SK-N-SH treated with all-trans-retinoic acid at 6 μM for 48 hours (cell line): ENCODE measurements at regions not wholly inside any gene's neighbourhood (a gene's known extent, or its start where the extent isn't known, plus 50 kb on each side); places are given as distances from the start of the nearest gene placed in this dataset.

ENCODE experiments used
- ATAC-seq: fragments of 200-7000 bp; cut with Tn5 transposase; 3 replicates; pipeline ENCODE4 v1.9.1; 2020; ENCODE audit warnings: mild to moderate bottlenecking, moderate library complexity
- ARNTL ChIP-seq: fragments of 450-650 bp; formaldehyde crosslinking; IDR thresholded peaks from 2 replicates; pipeline ENCODE4 v1.5.0; 2020; ENCODE audit warnings: low read depth, mild to moderate bottlenecking, moderate library complexity, borderline replicate concordance
- BACH2 ChIP-seq: fragments of 250-450 bp; sonication (Bioruptor Pico); IDR thresholded peaks from 2 replicates; pipeline ENCODE4 v1.9.0; 2021; ENCODE audit warnings: mild to moderate bottlenecking, borderline replicate concordance
- CSDC2 ChIP-seq: fragments of 250-450 bp; sonication (Bioruptor Pico); IDR thresholded peaks from 2 replicates; pipeline ENCODE4 v1.5.0; 2020; ENCODE audit warnings: mild to moderate bottlenecking, moderate library complexity
- ESRRG ChIP-seq: fragments of 250-450 bp; sonication (Bioruptor Pico); IDR thresholded peaks from 2 replicates; pipeline ENCODE4 v1.6.1; 2021; ENCODE audit warnings: mild to moderate bottlenecking
- GLIS3 ChIP-seq: fragments of 250-450 bp; sonication (Bioruptor Pico); IDR thresholded peaks from 2 replicates; pipeline ENCODE4 v1.5.0; 2020; ENCODE audit warnings: mild to moderate bottlenecking, moderate library complexity
- ISL1 ChIP-seq: fragments of 250-450 bp; sonication (Bioruptor Pico); IDR thresholded peaks from 2 replicates; pipeline ENCODE4 v2.1.2; 2022; ENCODE audit warnings: mild to moderate bottlenecking, moderate library complexity
- OSR1 ChIP-seq: fragments of 250-450 bp; sonication (Bioruptor Pico); IDR thresholded peaks from 2 replicates; pipeline ENCODE4 v1.8.0; 2022; ENCODE audit warnings: moderate library complexity, mild to moderate bottlenecking, inconsistent platforms
- PPARA ChIP-seq: fragments of 250-450 bp; sonication (Bioruptor Pico); IDR thresholded peaks from 2 replicates; pipeline ENCODE4 v1.5.0; 2020; ENCODE audit warnings: mild to moderate bottlenecking, borderline replicate concordance
- RARB ChIP-seq: fragments of 250-450 bp; sonication (Bioruptor Pico); IDR thresholded peaks from 2 replicates; pipeline ENCODE4 v1.8.0; 2021; ENCODE audit warnings: mild to moderate bottlenecking, moderate library complexity
- SNAI2 ChIP-seq: fragments of 250-450 bp; sonication (Bioruptor Pico); IDR thresholded peaks from 2 replicates; pipeline ENCODE4 v1.5.0; 2020; ENCODE audit warnings: mild to moderate bottlenecking, moderate library complexity
- TCF4 ChIP-seq: fragments of 250-450 bp; sonication (Bioruptor Pico); IDR thresholded peaks from 2 replicates; pipeline ENCODE4 v1.8.0; 2021; ENCODE audit warnings: mild to moderate bottlenecking, moderate library complexity, borderline replicate concordance
- TOX ChIP-seq: fragments of 250-450 bp; sonication (Bioruptor Pico); IDR thresholded peaks from 2 replicates; pipeline ENCODE4 v1.8.0; 2021; ENCODE audit warnings: mild to moderate bottlenecking, moderate library complexity, borderline replicate concordance
- ZC3H10 ChIP-seq: fragments of 250-450 bp; sonication (Bioruptor Pico); IDR thresholded peaks from 2 replicates; pipeline ENCODE4 v1.5.1; 2021; ENCODE audit warnings: mild to moderate bottlenecking, moderate library complexity
- ZFP3 ChIP-seq: fragments of 250-450 bp; sonication (Bioruptor Pico); IDR thresholded peaks from 2 replicates; pipeline ENCODE4 v1.5.0; 2020; ENCODE audit warnings: mild to moderate bottlenecking, moderate library complexity
- ZFP30 ChIP-seq: fragments of 450-650 bp; formaldehyde crosslinking; IDR thresholded peaks from 2 replicates; pipeline ENCODE4 v1.5.0; 2022; ENCODE audit warnings: mild to moderate bottlenecking, moderate library complexity
- ZNF565 ChIP-seq: fragments of 450-650 bp; formaldehyde crosslinking; conservative IDR thresholded peaks from 2 replicates; pipeline ENCODE4 v1.5.0; 2020; ENCODE audit warnings: low read depth, mild to moderate bottlenecking, moderate library complexity
- ZNF70 ChIP-seq: fragments of 450-650 bp; formaldehyde crosslinking; IDR thresholded peaks from 2 replicates; pipeline ENCODE4 v1.5.0; 2020; ENCODE audit warnings: mild to moderate bottlenecking, moderate library complexity
- ZNF8 ChIP-seq: fragments of 450-650 bp; formaldehyde crosslinking; IDR thresholded peaks from 2 replicates; pipeline ENCODE4 v1.5.0; 2020; ENCODE audit warnings: mild to moderate bottlenecking, moderate library complexity
- TF ChIP-seq, protein P1 (sequence below): fragments of 250-450 bp; sonication (Bioruptor Pico); IDR thresholded peaks from 2 replicates; pipeline ENCODE4 v1.5.1; 2020; ENCODE audit warnings: low read depth, mild to moderate bottlenecking, moderate library complexity
- TF ChIP-seq, protein P2 (sequence below): fragments of 250-450 bp; sonication (Bioruptor Pico); IDR thresholded peaks from 2 replicates; pipeline ENCODE4 v1.5.0; 2020; ENCODE audit warnings: mild to moderate bottlenecking, moderate library complexity
- TF ChIP-seq, protein P3 (sequence below): fragments of 250-450 bp; sonication (Bioruptor Pico); IDR thresholded peaks from 2 replicates; pipeline ENCODE4 v1.8.0; 2021; ENCODE audit warnings: low read depth, mild to moderate bottlenecking, moderate library complexity, borderline replicate concordance
- TF ChIP-seq, protein P4 (sequence below): fragments of 250-450 bp; sonication (Bioruptor Pico); IDR thresholded peaks from 2 replicates; pipeline ENCODE4 v1.5.1; 2021; ENCODE audit warnings: mild to moderate bottlenecking, moderate library complexity

DNA sequence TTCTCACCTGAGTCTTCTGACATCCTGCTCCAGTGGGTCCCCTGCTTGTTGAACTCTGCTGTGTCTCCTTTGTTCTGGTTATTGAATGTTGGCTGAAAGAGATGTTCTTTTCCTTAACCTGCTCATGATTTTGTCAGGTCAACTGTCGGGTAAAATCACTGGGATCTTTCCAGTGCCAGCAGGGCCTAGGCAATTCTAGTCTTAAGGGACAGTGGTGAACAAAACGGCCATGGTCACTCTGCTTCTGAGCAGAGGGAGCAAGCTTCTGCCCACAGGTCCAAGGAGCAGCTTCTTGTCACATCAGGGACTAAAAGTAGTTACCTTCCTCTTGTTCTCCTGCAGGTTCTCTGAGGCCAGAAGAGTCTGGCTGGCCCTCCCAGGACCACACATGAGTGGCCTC is 65.6 kb downstream of the SEC61B start:
- no peak for ATAC-seq
- TF ChIP-seq, protein P1, sequence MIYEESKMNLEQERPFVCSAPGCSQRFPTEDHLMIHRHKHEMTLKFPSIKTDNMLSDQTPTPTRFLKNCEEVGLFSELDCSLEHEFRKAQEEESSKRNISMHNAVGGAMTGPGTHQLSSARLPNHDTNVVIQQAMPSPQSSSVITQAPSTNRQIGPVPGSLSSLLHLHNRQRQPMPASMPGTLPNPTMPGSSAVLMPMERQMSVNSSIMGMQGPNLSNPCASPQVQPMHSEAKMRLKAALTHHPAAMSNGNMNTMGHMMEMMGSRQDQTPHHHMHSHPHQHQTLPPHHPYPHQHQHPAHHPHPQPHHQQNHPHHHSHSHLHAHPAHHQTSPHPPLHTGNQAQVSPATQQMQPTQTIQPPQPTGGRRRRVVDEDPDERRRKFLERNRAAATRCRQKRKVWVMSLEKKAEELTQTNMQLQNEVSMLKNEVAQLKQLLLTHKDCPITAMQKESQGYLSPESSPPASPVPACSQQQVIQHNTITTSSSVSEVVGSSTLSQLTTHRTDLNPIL (CRISPR knock-in tag): no peak
- TF ChIP-seq, protein P2, sequence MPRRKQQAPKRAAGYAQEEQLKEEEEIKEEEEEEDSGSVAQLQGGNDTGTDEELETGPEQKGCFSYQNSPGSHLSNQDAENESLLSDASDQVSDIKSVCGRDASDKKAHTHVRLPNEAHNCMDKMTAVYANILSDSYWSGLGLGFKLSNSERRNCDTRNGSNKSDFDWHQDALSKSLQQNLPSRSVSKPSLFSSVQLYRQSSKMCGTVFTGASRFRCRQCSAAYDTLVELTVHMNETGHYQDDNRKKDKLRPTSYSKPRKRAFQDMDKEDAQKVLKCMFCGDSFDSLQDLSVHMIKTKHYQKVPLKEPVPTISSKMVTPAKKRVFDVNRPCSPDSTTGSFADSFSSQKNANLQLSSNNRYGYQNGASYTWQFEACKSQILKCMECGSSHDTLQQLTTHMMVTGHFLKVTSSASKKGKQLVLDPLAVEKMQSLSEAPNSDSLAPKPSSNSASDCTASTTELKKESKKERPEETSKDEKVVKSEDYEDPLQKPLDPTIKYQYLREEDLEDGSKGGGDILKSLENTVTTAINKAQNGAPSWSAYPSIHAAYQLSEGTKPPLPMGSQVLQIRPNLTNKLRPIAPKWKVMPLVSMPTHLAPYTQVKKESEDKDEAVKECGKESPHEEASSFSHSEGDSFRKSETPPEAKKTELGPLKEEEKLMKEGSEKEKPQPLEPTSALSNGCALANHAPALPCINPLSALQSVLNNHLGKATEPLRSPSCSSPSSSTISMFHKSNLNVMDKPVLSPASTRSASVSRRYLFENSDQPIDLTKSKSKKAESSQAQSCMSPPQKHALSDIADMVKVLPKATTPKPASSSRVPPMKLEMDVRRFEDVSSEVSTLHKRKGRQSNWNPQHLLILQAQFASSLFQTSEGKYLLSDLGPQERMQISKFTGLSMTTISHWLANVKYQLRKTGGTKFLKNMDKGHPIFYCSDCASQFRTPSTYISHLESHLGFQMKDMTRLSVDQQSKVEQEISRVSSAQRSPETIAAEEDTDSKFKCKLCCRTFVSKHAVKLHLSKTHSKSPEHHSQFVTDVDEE (CRISPR knock-in tag): no peak
- TF ChIP-seq RARB (CRISPR knock-in tag) (no peak), SNAI2 (CRISPR knock-in tag) (no peak), PPARA (CRISPR knock-in tag) (no peak), ZC3H10 (CRISPR knock-in tag) (no peak), ZNF70 (CRISPR knock-in tag) (no peak), TOX (CRISPR knock-in tag) (no peak), ARNTL (CRISPR knock-in tag) (no peak), OSR1 (CRISPR knock-in tag) (no peak), GLIS3 (CRISPR knock-in tag) (no peak), ZFP30 (CRISPR knock-in tag) (no peak), ISL1 (CRISPR knock-in tag) (no peak)
- TF ChIP-seq, protein P3, sequence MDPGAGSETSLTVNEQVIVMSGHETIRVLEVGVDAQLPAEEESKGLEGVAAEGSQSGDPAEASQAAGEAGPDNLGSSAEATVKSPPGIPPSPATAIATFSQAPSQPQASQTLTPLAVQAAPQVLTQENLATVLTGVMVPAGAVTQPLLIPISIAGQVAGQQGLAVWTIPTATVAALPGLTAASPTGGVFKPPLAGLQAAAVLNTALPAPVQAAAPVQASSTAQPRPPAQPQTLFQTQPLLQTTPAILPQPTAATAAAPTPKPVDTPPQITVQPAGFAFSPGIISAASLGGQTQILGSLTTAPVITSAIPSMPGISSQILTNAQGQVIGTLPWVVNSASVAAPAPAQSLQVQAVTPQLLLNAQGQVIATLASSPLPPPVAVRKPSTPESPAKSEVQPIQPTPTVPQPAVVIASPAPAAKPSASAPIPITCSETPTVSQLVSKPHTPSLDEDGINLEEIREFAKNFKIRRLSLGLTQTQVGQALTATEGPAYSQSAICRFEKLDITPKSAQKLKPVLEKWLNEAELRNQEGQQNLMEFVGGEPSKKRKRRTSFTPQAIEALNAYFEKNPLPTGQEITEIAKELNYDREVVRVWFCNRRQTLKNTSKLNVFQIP (CRISPR knock-in tag): no peak
- TF ChIP-seq, protein P4, sequence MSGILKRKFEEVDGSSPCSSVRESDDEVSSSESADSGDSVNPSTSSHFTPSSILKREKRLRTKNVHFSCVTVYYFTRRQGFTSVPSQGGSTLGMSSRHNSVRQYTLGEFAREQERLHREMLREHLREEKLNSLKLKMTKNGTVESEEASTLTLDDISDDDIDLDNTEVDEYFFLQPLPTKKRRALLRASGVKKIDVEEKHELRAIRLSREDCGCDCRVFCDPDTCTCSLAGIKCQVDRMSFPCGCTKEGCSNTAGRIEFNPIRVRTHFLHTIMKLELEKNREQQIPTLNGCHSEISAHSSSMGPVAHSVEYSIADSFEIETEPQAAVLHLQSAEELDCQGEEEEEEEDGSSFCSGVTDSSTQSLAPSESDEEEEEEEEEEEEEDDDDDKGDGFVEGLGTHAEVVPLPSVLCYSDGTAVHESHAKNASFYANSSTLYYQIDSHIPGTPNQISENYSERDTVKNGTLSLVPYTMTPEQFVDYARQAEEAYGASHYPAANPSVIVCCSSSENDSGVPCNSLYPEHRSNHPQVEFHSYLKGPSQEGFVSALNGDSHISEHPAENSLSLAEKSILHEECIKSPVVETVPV (CRISPR knock-in tag): no peak

DNA sequence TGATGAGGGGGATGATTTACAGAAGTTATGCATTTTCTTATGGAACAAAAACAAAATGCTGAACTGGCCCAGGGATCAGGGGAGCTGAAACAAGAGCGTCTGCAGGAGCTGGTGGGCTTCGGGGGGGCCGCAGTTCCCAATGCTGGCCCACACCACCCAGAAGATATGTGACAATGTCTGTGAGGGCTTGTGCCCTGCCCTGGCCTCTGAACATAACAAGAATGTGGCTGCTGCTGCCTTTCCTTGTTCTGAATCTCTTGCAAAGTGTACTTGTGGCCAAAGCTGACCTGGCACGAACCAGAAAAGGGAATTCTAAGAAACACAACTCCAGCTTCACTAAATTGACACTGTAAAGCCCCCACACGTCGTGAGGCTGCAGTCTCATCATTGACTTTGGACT is 66.7 kb downstream of the SEC61B start:
- ATAC-seq: no peak
- TF ChIP-seq TOX (CRISPR knock-in tag): no peak
- TF ChIP-seq RARB (CRISPR knock-in tag): no peak
- TF ChIP-seq ZFP30 (CRISPR knock-in tag): no peak
- TF ChIP-seq, protein P3 (CRISPR knock-in tag): no peak
- TF ChIP-seq ARNTL (CRISPR knock-in tag): no peak
- no peak for TF ChIP-seq BACH2 (CRISPR knock-in tag)
- no peak for TF ChIP-seq TCF4 (CRISPR knock-in tag)
- TF ChIP-seq, protein P4 (CRISPR knock-in tag): no peak
- no peak for TF ChIP-seq ZFP3 (CRISPR knock-in tag)
- no peak for TF ChIP-seq ZNF70 (CRISPR knock-in tag)
- TF ChIP-seq ZNF565 (CRISPR knock-in tag): no peak
- no peak for TF ChIP-seq SNAI2 (CRISPR knock-in tag)
- no peak for TF ChIP-seq OSR1 (CRISPR knock-in tag)
- TF ChIP-seq ZNF8: no peak
- no peak for TF ChIP-seq CSDC2 (CRISPR knock-in tag)
- TF ChIP-seq ESRRG (CRISPR knock-in tag): no peak
